H1 (cell line): ENCODE measurements at regions not wholly inside any gene's neighbourhood (a gene's known extent, or its start where the extent isn't known, plus 50 kb on each side); places are given as distances from the start of the nearest gene placed in this dataset.

Source experiments
- CTCF ChIA-PET: fragments of 300-600 bp; sonication (Branson Sonifier 250); formaldehyde crosslinking; loops from one replicate; lab custom pipeline; 2021; ENCODE audit not compliant: partially characterized antibody; lab: Charles Lee
- POLR2A ChIA-PET: fragments of 300-600 bp; sonication (Branson Sonifier 250); formaldehyde crosslinking; loops from one replicate; lab custom pipeline; 2021; ENCODE audit warnings: inconsistent platforms; ENCODE audit not compliant: partially characterized antibody; lab: Charles Lee
- DNase-seq, 2 experiments: peaks; one replicate each; pipeline versions ENCODE4 v3.0.0 to v3.0.0-alpha.2; 2010 to 2022; ENCODE audit warnings: low spot score in 2 of 2, low read depth in 1 of 2, mixed read lengths in 1 of 2
- FAIRE-seq: peaks from 2 replicates; lab custom pipeline; 2011; peaks lifted over from hg19 to GRCh38; lab: Jason Lieb, UNC
- H2AFZ ChIP-seq: 2 replicates; pipeline ENCODE4 v1.8.1; 2012; ENCODE audit warnings: low read length, inconsistent platforms
- H2AK5ac ChIP-seq: 2 replicates; pipeline ENCODE4 v1.6.1; 2013; ENCODE audit warnings: low read depth, low read length
- H2BK120ac ChIP-seq: replicated peaks from 2 replicates; pipeline ENCODE3; 2013; ENCODE audit warnings: low read depth, low read length, inconsistent platforms
- H2BK12ac ChIP-seq: 2 replicates; pipeline ENCODE4 v1.6.1; 2013; ENCODE audit warnings: low read depth, low read length
- H2BK15ac ChIP-seq: 2 replicates; pipeline ENCODE4 v1.6.1; 2013; ENCODE audit warnings: low read length
- H2BK20ac ChIP-seq: 2 replicates; pipeline ENCODE4 v1.6.1; 2013; ENCODE audit warnings: low read length
- H2BK5ac ChIP-seq: 2 replicates; pipeline ENCODE4 v1.6.1; 2013; ENCODE audit warnings: low read depth, low read length
- H3K14ac ChIP-seq: 2 replicates; pipeline ENCODE4 v1.6.1; 2013; ENCODE audit warnings: inconsistent platforms; ENCODE audit not compliant: insufficient read length
- H3K18ac ChIP-seq: 2 replicates; pipeline ENCODE4 v1.6.1; 2013; ENCODE audit warnings: low read length; ENCODE audit errors: extremely low read depth
- H3K23ac ChIP-seq: 2 replicates; pipeline ENCODE4 v1.6.1; 2013; ENCODE audit warnings: inconsistent platforms; ENCODE audit not compliant: insufficient read length
- H3K23me2 ChIP-seq: 2 replicates; pipeline ENCODE4 v1.6.1; 2013; ENCODE audit warnings: low read depth, low read length
- H3K27ac ChIP-seq: 2 replicates; pipeline ENCODE4 v1.6.1; 2011; ENCODE audit warnings: low read depth, low read length, inconsistent platforms
- H3K27me3 ChIP-seq, 4 experiments: replicated peaks in 1 of 4; 1 replicate in 1 of 4; 2 replicates in 3 of 4; pipeline versions ENCODE4 v1.6.1 to v1.8.1; 2011 to 2013; ENCODE audit warnings: low read length in 3 of 4, mild to moderate bottlenecking in 3 of 4, inconsistent platforms in 2 of 4, mixed read lengths in 2 of 4, moderate library complexity in 1 of 4; ENCODE audit not compliant: control insufficient read depth in 3 of 4, insufficient read depth in 3 of 4; ENCODE audit errors: extremely low read depth in 1 of 4
- H3K36me3 ChIP-seq, 4 experiments: 2 replicates each; pipeline versions ENCODE4 v1.6.1 to v1.8.1; 2011 to 2013; ENCODE audit warnings: mild to moderate bottlenecking in 4 of 4, low read length in 3 of 4, moderate library complexity in 2 of 4, control low read depth in 1 of 4, inconsistent platforms in 1 of 4; ENCODE audit not compliant: insufficient read depth in 4 of 4, control insufficient read depth in 2 of 4
- H3K4ac ChIP-seq: replicated peaks from 2 replicates; pipeline ENCODE3; 2013; ENCODE audit warnings: low read length, low read depth, mixed read lengths, inconsistent platforms; ENCODE audit not compliant: insufficient read length
- H3K4me1 ChIP-seq, 4 experiments: replicated peaks in 1 of 4; 1 replicate in 1 of 4; 2 replicates in 3 of 4; pipeline versions ENCODE4 v1.6.1 to v1.8.1; 2011 to 2013; ENCODE audit warnings: low read length in 3 of 4, inconsistent platforms in 2 of 4, mixed read lengths in 1 of 4; ENCODE audit not compliant: insufficient read depth in 4 of 4, control insufficient read depth in 3 of 4
- H3K4me2 ChIP-seq, 2 experiments: 2 replicates each; pipeline versions ENCODE4 v1.6.1 to v1.8.1; 2011 to 2013; ENCODE audit warnings: low read depth in 2 of 2, low read length in 2 of 2, control low read depth in 1 of 2, inconsistent platforms in 1 of 2, mild to moderate bottlenecking in 1 of 2; ENCODE audit not compliant: insufficient read depth in 1 of 2
- H3K4me3 ChIP-seq, 4 experiments: fragments of 200-600, 300-600 bp in 1 of 4; sonication (generic), shearing (Covaris generic), sonication (Bioruptor Twin) in 1 of 4; 2 replicates each; pipeline versions ENCODE4 v1.5.1 to v1.8.1; 2011 to 2016; ENCODE audit warnings: low read length in 4 of 4, low read depth in 3 of 4, control low read depth in 2 of 4, inconsistent platforms in 2 of 4, mild to moderate bottlenecking in 2 of 4, mixed read lengths in 1 of 4, moderate library complexity in 1 of 4; ENCODE audit not compliant: insufficient read depth in 2 of 4; ENCODE audit errors: extremely low read depth in 1 of 4
- H3K56ac ChIP-seq: replicated peaks from 2 replicates; pipeline ENCODE3; 2013; ENCODE audit warnings: low read depth, mild to moderate bottlenecking, mixed read lengths, low read length, inconsistent platforms; ENCODE audit not compliant: insufficient read length
- H3K79me1 ChIP-seq: 2 replicates; pipeline ENCODE4 v1.6.1; 2013; ENCODE audit warnings: low read depth, low read length, control low read depth
- H3K79me2 ChIP-seq, 2 experiments: 2 replicates each; pipeline versions ENCODE4 v1.6.1 to v1.8.1; 2012 to 2013; ENCODE audit warnings: low read length in 2 of 2, mild to moderate bottlenecking in 2 of 2, inconsistent platforms in 1 of 2; ENCODE audit not compliant: insufficient read depth in 2 of 2, control insufficient read depth in 1 of 2
- H3K9ac ChIP-seq, 4 experiments: replicated peaks in 1 of 4; 1 replicate in 1 of 4; 2 replicates in 3 of 4; pipeline versions ENCODE4 v1.6.1 to v1.8.1; 2011 to 2013; ENCODE audit warnings: low read depth in 3 of 4, low read length in 3 of 4, control low read depth in 2 of 4, mild to moderate bottlenecking in 2 of 4, moderate library complexity in 2 of 4, inconsistent platforms in 1 of 4; ENCODE audit errors: extremely low read depth in 1 of 4
- H3K9me3 ChIP-seq, 2 experiments: 2 replicates each; pipeline versions ENCODE4 v1.6.1 to v1.8.1; 2012 to 2013; ENCODE audit warnings: mild to moderate bottlenecking in 2 of 2, moderate library complexity in 2 of 2, control low read depth in 1 of 2, inconsistent platforms in 1 of 2, low read depth in 1 of 2, low read length in 1 of 2, mixed read lengths in 1 of 2; ENCODE audit not compliant: insufficient read depth in 2 of 2
- H4K20me1 ChIP-seq, 2 experiments: replicated peaks in 1 of 2; 2 replicates each; pipeline versions ENCODE3 to v1.8.1; 2011 to 2013; ENCODE audit warnings: inconsistent platforms in 2 of 2, low read length in 2 of 2, mild to moderate bottlenecking in 1 of 2; ENCODE audit not compliant: insufficient read depth in 2 of 2, control insufficient read depth in 1 of 2
- H4K5ac ChIP-seq: 2 replicates; pipeline ENCODE4 v1.6.1; 2013; ENCODE audit warnings: low read length, low read depth, mixed read lengths, inconsistent platforms; ENCODE audit not compliant: insufficient read length
- H4K8ac ChIP-seq: 2 replicates; pipeline ENCODE4 v1.8.0; 2013; ENCODE audit warnings: mild to moderate bottlenecking, moderate library complexity, low read length, inconsistent platforms; ENCODE audit not compliant: insufficient read depth; ENCODE audit errors: extremely low read depth
- H4K91ac ChIP-seq: replicated peaks from 2 replicates; pipeline ENCODE3; 2013; ENCODE audit warnings: low read length, mixed read lengths, inconsistent platforms; ENCODE audit not compliant: insufficient read length
- GTF2F1 ChIP-seq: IDR thresholded peaks from 2 replicates; pipeline ENCODE4 v1.6.1; 2012; ENCODE audit warnings: low read depth, low read length, improper control_type of control experiment, borderline replicate concordance
- MAFK ChIP-seq: IDR thresholded peaks from 2 replicates; pipeline ENCODE4 v1.6.1; 2012; ENCODE audit warnings: low read depth, mild to moderate bottlenecking, improper control_type of control experiment, low read length
- NANOG ChIP-seq: IDR thresholded peaks from 2 replicates; pipeline ENCODE4 v1.6.1; 2011; ENCODE audit warnings: low read length, low read depth, mild to moderate bottlenecking, inconsistent platforms; ENCODE audit not compliant: insufficient read depth, poor library complexity, severe bottlenecking
- RAD21 ChIP-seq, 2 experiments: IDR thresholded peaks in 1 of 2; conservative IDR thresholded peaks in 1 of 2; 2 replicates each; pipeline ENCODE4 v1.6.1; 2011; ENCODE audit warnings: low read depth in 2 of 2, low read length in 2 of 2, improper control_type of control experiment in 1 of 2, inconsistent platforms in 1 of 2, mild to moderate bottlenecking in 1 of 2, moderate library complexity in 1 of 2
- SIRT6 ChIP-seq: IDR thresholded peaks from one replicate; pipeline ENCODE4 v1.7.1; 2012; ENCODE audit warnings: low read length, inconsistent platforms
- SP4 ChIP-seq: IDR thresholded peaks from 2 replicates; pipeline ENCODE4 v1.6.1; 2012; ENCODE audit warnings: low read length, inconsistent platforms
- TBP ChIP-seq: IDR thresholded peaks from 2 replicates; pipeline ENCODE4 v1.6.1; 2011; ENCODE audit warnings: low read depth, low read length, improper control_type of control experiment
- WGBS, 2 experiments: shearing (Covaris generic) in 1 of 2; methylation state at CpG; one replicate each; pipeline versions ENCODE4 v1.1.6 to v1.1.7; 2013 to 2015; ENCODE audit warnings: low lambda C conversion rate in 2 of 2, mixed read lengths in 2 of 2, inconsistent platforms in 1 of 2, low coverage in 1 of 2, missing lambda C conversion rate in 1 of 2; ENCODE audit not compliant: insufficient replicate concordance in 2 of 2, insufficient coverage in 1 of 2, insufficient read length in 1 of 2; ENCODE audit errors: extremely low coverage in 1 of 2, missing lambda C conversion rate in 1 of 2; 5-methylcytosine and 5-hydroxymethylcytosine counted together
- TF ChIP-seq, protein P1 (sequence below): IDR thresholded peaks from 2 replicates; pipeline ENCODE4 v1.6.1; 2011; ENCODE audit warnings: low read length, improper control_type of control experiment
- TF ChIP-seq, protein P2 (sequence below), 3 experiments: IDR thresholded peaks; 1 replicate in 2 of 3; 2 replicates in 1 of 3; pipeline versions ENCODE4 v1.5.1 to v1.6.1; 2011; ENCODE audit warnings: low read length in 3 of 3, mild to moderate bottlenecking in 3 of 3, inconsistent platforms in 2 of 3, low read depth in 1 of 3, moderate library complexity in 1 of 3; ENCODE audit not compliant: insufficient read depth in 1 of 3; ENCODE audit errors: control extremely low read depth in 1 of 3

DNA sequence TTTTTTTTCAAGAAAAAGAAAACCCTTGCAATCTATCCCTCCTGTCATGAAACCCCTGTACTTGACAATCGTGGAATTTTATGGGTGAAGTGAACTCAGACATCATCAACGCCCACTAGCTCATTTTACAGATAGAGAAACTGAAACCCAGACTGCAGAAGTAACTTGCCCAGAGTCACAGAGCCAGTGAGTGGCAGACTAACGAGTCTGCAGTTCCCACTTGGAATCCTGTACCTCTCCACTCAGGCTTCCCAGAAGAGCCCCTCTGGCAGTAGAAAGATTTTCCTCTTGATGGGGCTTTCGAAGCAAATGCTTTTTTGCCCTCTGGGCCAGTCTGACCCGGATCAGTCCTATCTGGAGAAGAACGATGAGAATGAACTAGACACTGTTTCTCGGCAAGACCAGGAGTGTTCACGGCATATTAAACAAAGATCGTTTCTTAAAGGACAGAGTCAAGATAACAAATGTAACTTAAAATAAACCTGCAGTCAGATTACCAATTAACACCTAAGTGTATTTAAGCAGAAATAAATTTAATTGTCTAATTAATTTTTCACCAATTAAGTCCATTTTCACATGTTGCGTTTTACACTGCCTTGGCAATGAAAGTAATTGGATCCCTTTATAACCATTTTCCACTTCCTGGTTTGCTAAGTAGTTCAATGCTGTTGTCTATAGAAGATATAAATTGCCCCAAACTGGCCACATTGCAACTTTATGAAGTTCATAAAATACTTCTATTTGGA, 61.3 kb upstream of the CREB3L1 start:
- H3K4me1 ChIP-seq = no peaks in the 10 kb centered on the region
- H3K56ac ChIP-seq = no peak overlapping the region
- no peak overlapping the region for H3K4me2 ChIP-seq
- H3K36me3 ChIP-seq = no peaks in the 10 kb centered on the region
- H3K18ac ChIP-seq = no peak overlapping the region
- H3K27ac ChIP-seq = no peak overlapping the region
- POLR2A ChIA-PET = no interaction called here
- no peaks in the 10 kb centered on the region for H3K23me2 ChIP-seq
- no peak overlapping the region for H3K4me3 ChIP-seq
- CTCF ChIA-PET = interaction anchor here (0.6 to 1.5 kb wide), 3 partner anchors 23 to 313 kb away, joined by 3 read pairs; no protein-coding TSS in a partner anchor
- H2BK15ac ChIP-seq = no peak overlapping the region
- no peaks in the 10 kb centered on the region for H3K9me3 ChIP-seq
- DNase-seq = no peak
- H3K14ac ChIP-seq = no peak overlapping the region
- H3K9ac ChIP-seq = no peak overlapping the region
- no peaks in the 10 kb centered on the region for H4K20me1 ChIP-seq
- H3K79me2 ChIP-seq = no peaks in the 10 kb centered on the region
- no peak overlapping the region for H3K23ac ChIP-seq
- H2BK12ac ChIP-seq = no peak overlapping the region
- H4K5ac ChIP-seq = no peak overlapping the region
- H3K4ac ChIP-seq = no peak overlapping the region
- H2BK120ac ChIP-seq = no peak overlapping the region
- H4K8ac ChIP-seq = no peak overlapping the region
- FAIRE-seq = no peak
- H3K79me1 ChIP-seq = no peaks in the 10 kb centered on the region
- H2AK5ac ChIP-seq = no peak overlapping the region
- H3K27me3 ChIP-seq = no peaks in the 10 kb centered on the region
- H2BK5ac ChIP-seq = no peak overlapping the region
- WGBS, 2 experiments = 81% methylated on average over 10 of the region's 10 CpGs; no CpG with 5 or more reads in 1 of the 2 experiments
- no peak overlapping the region for H2BK20ac ChIP-seq
- H4K91ac ChIP-seq = no peak overlapping the region
- H2AFZ ChIP-seq = no peak overlapping the region
- TF ChIP-seq MAFK (no peak), RAD21 (IDR thresholded peaks at IDR 0.05 in 1 of 2, conservative IDR thresholded peaks at IDR 0.05 in 1 of 2; ENCODE audit: low read depth in 2 of 2, low read length in 2 of 2) (no peak), NANOG (no peak), SP4 (no peak), GTF2F1 (no peak), SIRT6 (no peak), TBP (no peak)
- TF ChIP-seq, protein P1, sequence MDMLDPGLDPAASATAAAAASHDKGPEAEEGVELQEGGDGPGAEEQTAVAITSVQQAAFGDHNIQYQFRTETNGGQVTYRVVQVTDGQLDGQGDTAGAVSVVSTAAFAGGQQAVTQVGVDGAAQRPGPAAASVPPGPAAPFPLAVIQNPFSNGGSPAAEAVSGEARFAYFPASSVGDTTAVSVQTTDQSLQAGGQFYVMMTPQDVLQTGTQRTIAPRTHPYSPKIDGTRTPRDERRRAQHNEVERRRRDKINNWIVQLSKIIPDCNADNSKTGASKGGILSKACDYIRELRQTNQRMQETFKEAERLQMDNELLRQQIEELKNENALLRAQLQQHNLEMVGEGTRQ = no peak
- TF ChIP-seq, protein P2, sequence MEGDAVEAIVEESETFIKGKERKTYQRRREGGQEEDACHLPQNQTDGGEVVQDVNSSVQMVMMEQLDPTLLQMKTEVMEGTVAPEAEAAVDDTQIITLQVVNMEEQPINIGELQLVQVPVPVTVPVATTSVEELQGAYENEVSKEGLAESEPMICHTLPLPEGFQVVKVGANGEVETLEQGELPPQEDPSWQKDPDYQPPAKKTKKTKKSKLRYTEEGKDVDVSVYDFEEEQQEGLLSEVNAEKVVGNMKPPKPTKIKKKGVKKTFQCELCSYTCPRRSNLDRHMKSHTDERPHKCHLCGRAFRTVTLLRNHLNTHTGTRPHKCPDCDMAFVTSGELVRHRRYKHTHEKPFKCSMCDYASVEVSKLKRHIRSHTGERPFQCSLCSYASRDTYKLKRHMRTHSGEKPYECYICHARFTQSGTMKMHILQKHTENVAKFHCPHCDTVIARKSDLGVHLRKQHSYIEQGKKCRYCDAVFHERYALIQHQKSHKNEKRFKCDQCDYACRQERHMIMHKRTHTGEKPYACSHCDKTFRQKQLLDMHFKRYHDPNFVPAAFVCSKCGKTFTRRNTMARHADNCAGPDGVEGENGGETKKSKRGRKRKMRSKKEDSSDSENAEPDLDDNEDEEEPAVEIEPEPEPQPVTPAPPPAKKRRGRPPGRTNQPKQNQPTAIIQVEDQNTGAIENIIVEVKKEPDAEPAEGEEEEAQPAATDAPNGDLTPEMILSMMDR (IDR thresholded peaks at IDR 0.05; ENCODE audit: control extremely low read depth in 1 of 3, insufficient read depth in 1 of 3, low read depth in 1 of 3, low read length in 3 of 3) = no peak
